ENCODE measurements at regions not wholly inside any gene's neighbourhood (a gene's known extent, or its start where the extent isn't known, plus 50 kb on each side); places are given as distances from the start of the nearest gene placed in this dataset.

DNA sequence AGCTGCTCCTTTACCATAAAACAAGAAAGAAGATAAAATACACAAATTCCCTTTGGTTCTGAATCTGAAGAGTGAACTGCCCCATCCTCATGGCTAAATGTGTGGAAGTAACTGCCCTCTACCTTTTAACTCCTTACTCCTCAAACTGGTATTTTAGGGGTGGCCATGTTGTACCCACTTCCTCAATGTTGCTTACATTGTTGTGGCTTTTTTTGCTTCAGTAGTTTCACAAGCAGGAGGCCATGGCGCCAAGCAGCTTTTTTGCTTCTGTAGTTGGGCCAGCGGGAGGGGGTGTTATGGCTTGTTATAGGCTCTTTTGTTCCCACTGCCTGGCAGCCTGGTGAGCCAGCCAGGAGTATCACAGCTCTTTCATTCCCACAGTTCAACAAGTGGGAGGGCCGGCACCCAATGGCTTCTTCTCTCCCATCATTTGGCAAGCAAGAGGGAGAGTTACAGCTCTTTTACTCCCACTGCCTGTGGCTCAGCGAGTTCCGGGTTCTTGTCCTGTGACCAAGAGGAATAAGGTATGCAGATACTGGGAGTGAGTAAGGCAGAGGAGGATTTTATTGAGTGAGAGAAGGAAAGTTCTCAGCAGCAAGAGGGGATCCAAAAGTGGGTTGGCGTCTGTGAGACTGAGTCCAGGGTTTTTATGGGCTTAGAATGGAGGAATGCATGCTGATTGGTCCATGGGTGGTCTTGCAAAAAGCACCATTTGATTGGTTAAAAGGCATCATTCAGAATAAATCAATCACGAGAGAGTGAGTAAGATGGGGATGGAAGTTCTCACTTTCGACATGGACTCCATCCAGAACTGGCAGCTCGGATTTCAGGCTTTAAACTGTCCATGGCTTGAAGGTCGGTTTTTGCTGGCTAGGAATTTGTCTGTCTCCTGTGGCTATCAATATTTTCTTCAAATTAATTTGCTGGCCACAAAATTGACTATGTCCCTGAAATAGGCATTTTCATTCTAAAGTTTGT, 429.6 kb downstream of the HLX start:
- CTCF ChIA-PET (ENCODE audit: low intra/inter-chr PET ratio, low total read pairs) = no interaction called here
- in situ Hi-C loops (cut with HindIII; ENCODE audit: extremely low pct_ligation_motif_present, low pct_unique_long_range_greater_than_20kb) = no loop called here
- ATAC-seq = no peak
- no peak for TF ChIP-seq ZNF616 (CRISPR knock-in tag; IDR thresholded peaks at IDR 0.05; ENCODE audit: low read depth)
- TF ChIP-seq CHD4 (IDR thresholded peaks at IDR 0.05; ENCODE audit: borderline replicate concordance, low read length) = no peak
- TF ChIP-seq IRF2 (CRISPR knock-in tag; IDR thresholded peaks at IDR 0.05) = no peak
- TF ChIP-seq PAX8 (CRISPR knock-in tag; IDR thresholded peaks at IDR 0.05; ENCODE audit: borderline replicate concordance) = no peak
- TF ChIP-seq, protein P1, sequence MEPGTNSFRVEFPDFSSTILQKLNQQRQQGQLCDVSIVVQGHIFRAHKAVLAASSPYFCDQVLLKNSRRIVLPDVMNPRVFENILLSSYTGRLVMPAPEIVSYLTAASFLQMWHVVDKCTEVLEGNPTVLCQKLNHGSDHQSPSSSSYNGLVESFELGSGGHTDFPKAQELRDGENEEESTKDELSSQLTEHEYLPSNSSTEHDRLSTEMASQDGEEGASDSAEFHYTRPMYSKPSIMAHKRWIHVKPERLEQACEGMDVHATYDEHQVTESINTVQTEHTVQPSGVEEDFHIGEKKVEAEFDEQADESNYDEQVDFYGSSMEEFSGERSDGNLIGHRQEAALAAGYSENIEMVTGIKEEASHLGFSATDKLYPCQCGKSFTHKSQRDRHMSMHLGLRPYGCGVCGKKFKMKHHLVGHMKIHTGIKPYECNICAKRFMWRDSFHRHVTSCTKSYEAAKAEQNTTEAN (CRISPR knock-in tag; conservative IDR thresholded peaks at IDR 0.05) = no peak
- TF ChIP-seq, protein P2, sequence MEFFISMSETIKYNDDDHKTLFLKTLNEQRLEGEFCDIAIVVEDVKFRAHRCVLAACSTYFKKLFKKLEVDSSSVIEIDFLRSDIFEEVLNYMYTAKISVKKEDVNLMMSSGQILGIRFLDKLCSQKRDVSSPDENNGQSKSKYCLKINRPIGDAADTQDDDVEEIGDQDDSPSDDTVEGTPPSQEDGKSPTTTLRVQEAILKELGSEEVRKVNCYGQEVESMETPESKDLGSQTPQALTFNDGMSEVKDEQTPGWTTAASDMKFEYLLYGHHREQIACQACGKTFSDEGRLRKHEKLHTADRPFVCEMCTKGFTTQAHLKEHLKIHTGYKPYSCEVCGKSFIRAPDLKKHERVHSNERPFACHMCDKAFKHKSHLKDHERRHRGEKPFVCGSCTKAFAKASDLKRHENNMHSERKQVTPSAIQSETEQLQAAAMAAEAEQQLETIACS (CRISPR knock-in tag; IDR thresholded peaks at IDR 0.05) = no peak
- TF ChIP-seq, protein P3, sequence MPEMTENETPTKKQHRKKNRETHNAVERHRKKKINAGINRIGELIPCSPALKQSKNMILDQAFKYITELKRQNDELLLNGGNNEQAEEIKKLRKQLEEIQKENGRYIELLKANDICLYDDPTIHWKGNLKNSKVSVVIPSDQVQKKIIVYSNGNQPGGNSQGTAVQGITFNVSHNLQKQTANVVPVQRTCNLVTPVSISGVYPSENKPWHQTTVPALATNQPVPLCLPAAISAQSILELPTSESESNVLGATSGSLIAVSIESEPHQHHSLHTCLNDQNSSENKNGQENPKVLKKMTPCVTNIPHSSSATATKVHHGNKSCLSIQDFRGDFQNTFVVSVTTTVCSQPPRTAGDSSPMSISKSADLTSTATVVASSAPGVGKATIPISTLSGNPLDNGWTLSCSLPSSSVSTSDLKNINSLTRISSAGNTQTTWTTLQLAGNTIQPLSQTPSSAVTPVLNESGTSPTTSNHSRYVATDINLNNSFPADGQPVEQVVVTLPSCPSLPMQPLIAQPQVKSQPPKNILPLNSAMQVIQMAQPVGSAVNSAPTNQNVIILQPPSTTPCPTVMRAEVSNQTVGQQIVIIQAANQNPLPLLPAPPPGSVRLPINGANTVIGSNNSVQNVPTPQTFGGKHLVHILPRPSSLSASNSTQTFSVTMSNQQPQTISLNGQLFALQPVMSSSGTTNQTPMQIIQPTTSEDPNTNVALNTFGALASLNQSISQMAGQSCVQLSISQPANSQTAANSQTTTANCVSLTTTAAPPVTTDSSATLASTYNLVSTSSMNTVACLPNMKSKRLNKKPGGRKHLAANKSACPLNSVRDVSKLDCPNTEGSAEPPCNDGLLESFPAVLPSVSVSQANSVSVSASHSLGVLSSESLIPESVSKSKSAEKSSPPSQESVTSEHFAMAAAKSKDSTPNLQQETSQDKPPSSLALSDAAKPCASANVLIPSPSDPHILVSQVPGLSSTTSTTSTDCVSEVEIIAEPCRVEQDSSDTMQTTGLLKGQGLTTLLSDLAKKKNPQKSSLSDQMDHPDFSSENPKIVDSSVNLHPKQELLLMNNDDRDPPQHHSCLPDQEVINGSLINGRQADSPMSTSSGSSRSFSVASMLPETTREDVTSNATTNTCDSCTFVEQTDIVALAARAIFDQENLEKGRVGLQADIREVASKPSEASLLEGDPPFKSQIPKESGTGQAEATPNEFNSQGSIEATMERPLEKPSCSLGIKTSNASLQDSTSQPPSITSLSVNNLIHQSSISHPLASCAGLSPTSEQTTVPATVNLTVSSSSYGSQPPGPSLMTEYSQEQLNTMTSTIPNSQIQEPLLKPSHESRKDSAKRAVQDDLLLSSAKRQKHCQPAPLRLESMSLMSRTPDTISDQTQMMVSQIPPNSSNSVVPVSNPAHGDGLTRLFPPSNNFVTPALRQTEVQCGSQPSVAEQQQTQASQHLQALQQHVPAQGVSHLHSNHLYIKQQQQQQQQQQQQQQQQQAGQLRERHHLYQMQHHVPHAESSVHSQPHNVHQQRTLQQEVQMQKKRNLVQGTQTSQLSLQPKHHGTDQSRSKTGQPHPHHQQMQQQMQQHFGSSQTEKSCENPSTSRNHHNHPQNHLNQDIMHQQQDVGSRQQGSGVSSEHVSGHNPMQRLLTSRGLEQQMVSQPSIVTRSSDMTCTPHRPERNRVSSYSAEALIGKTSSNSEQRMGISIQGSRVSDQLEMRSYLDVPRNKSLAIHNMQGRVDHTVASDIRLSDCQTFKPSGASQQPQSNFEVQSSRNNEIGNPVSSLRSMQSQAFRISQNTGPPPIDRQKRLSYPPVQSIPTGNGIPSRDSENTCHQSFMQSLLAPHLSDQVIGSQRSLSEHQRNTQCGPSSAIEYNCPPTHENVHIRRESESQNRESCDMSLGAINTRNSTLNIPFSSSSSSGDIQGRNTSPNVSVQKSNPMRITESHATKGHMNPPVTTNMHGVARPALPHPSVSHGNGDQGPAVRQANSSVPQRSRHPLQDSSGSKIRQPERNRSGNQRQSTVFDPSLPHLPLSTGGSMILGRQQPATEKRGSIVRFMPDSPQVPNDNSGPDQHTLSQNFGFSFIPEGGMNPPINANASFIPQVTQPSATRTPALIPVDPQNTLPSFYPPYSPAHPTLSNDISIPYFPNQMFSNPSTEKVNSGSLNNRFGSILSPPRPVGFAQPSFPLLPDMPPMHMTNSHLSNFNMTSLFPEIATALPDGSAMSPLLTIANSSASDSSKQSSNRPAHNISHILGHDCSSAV (CRISPR knock-in tag; IDR thresholded peaks at IDR 0.05; ENCODE audit: borderline replicate concordance) = no peak
- TF ChIP-seq MATR3 (CRISPR knock-in tag; IDR thresholded peaks at IDR 0.05) = no peak
- no peak for TF ChIP-seq FOSL1 (CRISPR knock-in tag; IDR thresholded peaks at IDR 0.05; ENCODE audit: borderline replicate concordance)
- no peak for TF ChIP-seq NCOA1 (CRISPR knock-in tag; IDR thresholded peaks at IDR 0.05)
- TF ChIP-seq EED (CRISPR knock-in tag; IDR thresholded peaks at IDR 0.05) = no peak
- TF ChIP-seq ZNF724P (CRISPR knock-in tag; IDR thresholded peaks at IDR 0.05; ENCODE audit: borderline replicate concordance) = no peak
- TF ChIP-seq ZNF674 (CRISPR knock-in tag; IDR thresholded peaks at IDR 0.05; ENCODE audit: low read depth) = no peak
- no peak for TF ChIP-seq HIVEP1 (CRISPR knock-in tag; IDR thresholded peaks at IDR 0.05)

More for the DNA sequence above, 429.6 kb downstream of the HLX start:
- H3K79me2 ChIP-seq (ENCODE audit: insufficient read depth, low read length) = no peaks in the 10 kb centered on the region
- 8% methylated on average over 9 of the region's 10 CpGs for WGBS (ENCODE audit: low lambda C conversion rate)
- BruUV-seq (replicated peaks) = no TSS peak
- no peak overlapping the region for H2AFZ ChIP-seq (ENCODE audit: low read length)
- H3K4me2 ChIP-seq (ENCODE audit: low read depth, low read length) = no peak overlapping the region
- DNase-seq (ENCODE audit: low spot score) = no peak
- FAIRE-seq = no peak
- intact Hi-C loops (cut with micrococcal nuclease; ENCODE audit: unreplicated experiment) = no loop called here
- H3K4me1 ChIP-seq (ENCODE audit: insufficient read depth, low read length) = no peaks in the 10 kb centered on the region
- no peak overlapping the region for H3K4me3 ChIP-seq (replicated peaks in 1 of 3; ENCODE audit: insufficient read depth in 1 of 3, low read depth in 2 of 3, low read length in 3 of 3)
- no peaks in the 10 kb centered on the region for H3K36me3 ChIP-seq (replicated peaks in 1 of 2; ENCODE audit: control insufficient read depth in 1 of 2, insufficient read depth in 2 of 2, low read length in 2 of 2)
- H4K20me1 ChIP-seq (ENCODE audit: insufficient read depth, low read length) = no peaks in the 10 kb centered on the region
- H3K9ac ChIP-seq (ENCODE audit: insufficient read depth, low read depth, low read length) = no peak overlapping the region
- no peaks in the 10 kb centered on the region for H3K9me3 ChIP-seq (ENCODE audit: low read length)
- no peaks in the 10 kb centered on the region for H3K27me3 ChIP-seq (ENCODE audit: control insufficient read depth in 1 of 2, insufficient read depth in 2 of 2, low read length in 2 of 2)
- no peak overlapping the region for H3K27ac ChIP-seq (ENCODE audit: extremely low read length, insufficient read depth, low read length)
- POLR2A ChIA-PET = no interaction called here

All from HepG2 (cell line).